ENCODE measurements at regions not wholly inside any gene's neighbourhood (a gene's known extent, or its start where the extent isn't known, plus 50 kb on each side); places are given as distances from the start of the nearest gene placed in this dataset.

DNA sequence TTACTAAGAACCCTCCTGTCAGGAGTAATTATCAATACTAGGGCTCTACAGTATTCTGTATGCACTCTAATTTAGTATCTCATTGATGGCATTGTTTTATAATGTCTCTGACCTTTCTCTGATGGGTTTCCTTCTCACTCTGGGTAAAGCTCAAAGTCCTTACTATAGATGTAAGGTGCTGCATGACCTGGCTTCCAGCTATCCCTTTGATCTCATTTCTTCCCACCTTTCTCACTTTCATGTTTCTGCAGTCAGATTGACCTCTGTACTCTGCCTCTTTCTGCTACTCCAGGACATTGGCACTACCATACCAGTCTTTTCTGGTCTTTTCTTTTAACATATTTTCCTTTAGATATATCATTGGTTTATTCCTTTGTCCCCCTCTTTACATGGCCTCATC lies 2332.8 kb upstream of the C9orf72 start:
- no peak for DNase-seq (ENCODE audit: low read depth in 2 of 2)

GRCh38 chr9:29928072-29928471 lies 2354.8 kb upstream of the C9orf72 start:
- DNase-seq (ENCODE audit: low read depth in 2 of 2), result no peak

DNA sequence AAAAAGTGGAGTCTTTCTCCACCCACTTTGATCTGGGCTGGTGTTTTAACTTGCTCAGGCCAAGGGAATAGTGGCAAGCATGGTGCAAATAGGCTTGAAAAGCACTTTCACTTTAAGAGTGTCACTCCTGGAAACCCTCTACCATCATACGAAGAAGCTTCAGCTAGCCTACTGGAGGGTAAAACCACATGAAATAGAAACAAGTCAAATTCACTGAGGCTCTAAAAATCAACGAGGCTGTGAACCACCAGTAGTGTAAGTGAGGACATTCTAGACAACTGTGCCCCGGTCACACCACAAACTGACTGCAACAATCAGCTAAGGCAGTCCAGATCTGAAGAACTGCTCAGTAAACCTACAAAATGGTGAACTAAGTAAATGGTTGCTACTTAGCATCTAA lies 2366.3 kb upstream of the C9orf72 start:
- no peak for DNase-seq (ENCODE audit: low read depth in 2 of 2)

- DNase-seq (ENCODE audit: low read depth in 2 of 2), result no peak
Measured at GRCh38 chr9:29945012-29945411, 2371.7 kb upstream of the C9orf72 start.

GRCh38 chr9:29958469-29958868 lies 2385.2 kb upstream of the C9orf72 start:
- no peak for DNase-seq (ENCODE audit: low read depth in 2 of 2)

DNA sequence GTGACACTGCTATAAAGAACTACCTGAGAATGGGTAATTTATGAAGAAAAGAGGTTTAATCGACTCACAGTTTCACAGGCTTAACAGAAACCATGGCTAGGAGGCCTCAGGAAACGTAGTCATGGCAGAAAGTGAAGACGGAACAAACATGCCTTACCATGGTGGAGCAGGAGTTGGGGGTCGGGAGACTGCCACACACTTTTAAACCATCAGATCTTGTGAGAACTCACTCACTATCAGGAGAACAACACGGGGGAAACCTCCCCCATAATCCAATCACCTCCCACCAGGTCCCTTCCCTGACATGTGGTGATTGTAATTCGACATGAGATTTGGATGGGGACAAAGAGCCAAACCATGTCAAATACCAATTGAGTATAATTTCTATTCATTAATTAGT lies 2392.6 kb upstream of the C9orf72 start:
- DNase-seq (ENCODE audit: low read depth in 2 of 2), result no peak

DNA sequence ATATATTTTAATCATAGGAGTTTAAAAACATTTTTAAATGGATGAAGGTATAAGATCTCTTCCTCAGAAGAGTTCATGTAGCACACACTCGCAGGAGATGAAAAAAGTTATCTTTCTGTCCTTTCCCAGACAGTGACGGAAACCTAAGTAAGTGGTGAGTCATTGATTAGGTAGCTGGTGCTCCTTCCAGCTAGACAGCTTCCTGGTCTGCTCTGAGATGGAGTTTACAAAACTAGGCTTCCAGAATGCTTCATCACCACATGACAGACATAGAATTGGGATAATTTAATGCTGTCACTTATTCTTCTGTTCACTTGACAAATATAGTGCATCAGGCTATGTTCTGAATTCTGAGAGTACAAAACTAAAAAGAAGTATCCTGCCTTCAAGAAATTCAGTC lies 2393.0 kb upstream of the C9orf72 start:
- DNase-seq (ENCODE audit: low read depth in 2 of 2), result no peak

- DNase-seq (ENCODE audit: low read depth in 2 of 2), result no peak
Measured at GRCh38 chr9:29968831-29969230, 2395.6 kb upstream of the C9orf72 start.

DNA sequence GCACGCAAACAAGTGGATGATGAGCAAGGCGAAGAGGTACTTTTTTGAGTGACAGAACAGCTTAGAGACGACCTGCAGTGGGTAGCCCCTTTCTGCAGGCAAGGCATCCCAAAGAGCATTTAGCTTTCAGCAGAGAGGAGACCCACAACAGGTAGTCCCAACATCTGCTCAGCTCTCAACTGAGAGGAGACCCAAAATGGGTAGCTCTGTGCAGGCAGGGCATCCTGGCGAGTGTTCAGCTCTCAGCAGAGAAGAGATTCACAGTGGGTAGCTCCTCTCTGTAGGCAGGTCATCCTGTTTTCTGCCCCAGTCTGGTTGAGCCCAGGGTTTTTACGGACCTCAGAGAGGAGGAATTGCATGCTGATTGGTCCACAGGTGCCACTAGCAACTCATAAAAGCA lies 2396.1 kb upstream of the C9orf72 start:
- no peak for DNase-seq (ENCODE audit: low read depth in 2 of 2)

DNA sequence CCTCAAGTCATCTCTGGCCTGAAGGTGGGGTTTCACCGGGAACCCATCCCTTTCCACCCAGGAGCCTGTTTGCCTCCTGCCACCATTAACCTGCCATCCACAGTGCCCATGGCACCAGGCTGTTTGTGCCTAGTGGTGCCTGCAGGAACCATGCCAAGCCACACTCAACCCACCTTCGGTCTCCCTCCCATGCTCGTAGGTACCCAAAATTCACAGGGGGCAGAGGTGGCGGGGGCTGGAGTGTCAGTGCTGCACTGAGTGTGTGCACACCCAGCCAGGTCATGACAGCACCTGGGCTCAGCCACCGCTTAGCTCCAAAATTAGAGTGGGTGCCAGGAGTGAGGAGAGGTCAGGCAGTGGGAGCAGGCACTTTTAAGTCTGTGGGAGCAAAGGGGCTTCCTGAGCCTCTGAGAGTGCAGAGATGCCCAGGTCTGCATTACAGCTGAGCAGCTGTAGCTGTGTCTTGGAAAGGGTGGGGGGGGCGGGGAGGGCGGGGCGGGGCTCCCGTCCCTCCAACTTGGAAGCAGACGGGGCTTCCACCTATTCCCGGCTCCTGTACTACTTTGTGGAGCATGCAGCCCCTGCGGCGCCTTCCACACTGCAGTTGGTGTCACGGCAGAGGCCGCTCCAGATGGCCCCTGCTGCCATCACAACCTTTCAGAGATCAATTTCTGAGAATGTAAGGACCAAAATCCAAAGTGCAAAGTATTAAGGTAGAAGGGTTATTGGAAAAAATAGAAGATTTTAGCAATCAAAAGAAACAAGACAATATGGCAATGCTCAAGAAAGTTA lies 2396.8 kb upstream of the C9orf72 start:
- DNase-seq (ENCODE audit: low read depth in 2 of 2), result no peak

DNA sequence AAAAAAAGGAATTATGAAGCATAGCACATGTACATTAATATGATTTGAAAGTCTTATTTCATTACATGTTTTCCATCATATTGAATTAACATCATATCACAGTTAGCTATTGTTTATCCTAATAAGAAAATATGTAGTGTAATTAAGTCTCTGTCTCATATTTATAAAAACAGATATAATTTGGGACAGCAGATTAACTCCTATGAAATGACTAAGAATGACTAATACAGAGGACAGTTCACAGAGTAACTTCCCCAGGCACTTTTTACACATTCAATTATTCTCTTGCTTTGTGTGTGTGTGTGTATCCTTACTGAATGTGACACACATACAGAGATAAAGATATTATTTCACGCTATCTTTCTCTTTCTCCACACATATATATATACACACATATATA lies 2400.9 kb upstream of the C9orf72 start:
- DNase-seq (ENCODE audit: low read depth in 2 of 2), result no peak

DNA sequence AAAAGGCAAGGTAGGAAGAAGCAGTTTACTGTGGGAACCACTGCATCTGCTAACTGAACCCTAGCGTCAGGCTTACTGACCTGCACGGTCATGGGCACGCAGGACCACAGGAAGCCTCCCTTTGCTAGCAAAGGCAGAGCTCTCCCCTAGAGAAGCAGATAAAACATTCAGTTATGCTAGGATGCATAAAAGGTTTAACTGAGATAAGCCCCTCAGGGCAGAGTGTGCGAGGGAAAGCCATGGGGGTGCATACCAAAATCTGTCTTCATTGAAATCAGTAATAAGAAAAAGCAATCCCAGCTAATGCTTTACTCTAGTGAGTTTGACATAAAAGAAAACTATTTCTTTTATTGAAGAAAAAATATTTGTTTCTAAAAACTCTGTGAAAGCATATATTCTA lies 2403.7 kb upstream of the C9orf72 start:
- no peak for DNase-seq (ENCODE audit: low read depth in 2 of 2)

GRCh38 chr9:29981013-29981412 lies 2403.4 kb upstream of the ACO1 start:
- no peak for DNase-seq (ENCODE audit: low read depth in 2 of 2)

DNA sequence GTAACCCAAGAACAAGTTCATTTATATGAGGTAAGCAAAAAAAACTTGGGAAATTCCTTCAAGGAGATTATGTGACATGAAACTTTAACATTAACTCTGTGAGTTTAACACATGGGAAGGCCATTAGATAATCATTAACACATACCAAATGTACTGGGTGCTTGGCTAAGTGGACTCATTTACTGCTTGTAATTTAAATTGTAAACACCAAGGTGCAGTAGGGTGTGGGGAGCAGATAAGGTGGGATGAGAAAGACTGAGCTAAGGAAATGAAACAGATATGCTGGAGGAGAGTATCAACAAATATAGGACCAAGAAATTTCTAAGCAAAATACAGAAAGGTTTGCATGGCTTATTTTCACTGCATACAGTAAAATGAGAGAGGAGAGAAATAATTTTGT lies 2384.8 kb upstream of the ACO1 start:
- no peak for DNase-seq (ENCODE audit: low read depth in 2 of 2)

- DNase-seq (ENCODE audit: low read depth in 2 of 2), result no peak
Measured at GRCh38 chr9:30010691-30011090, 2373.8 kb upstream of the ACO1 start.

DNA sequence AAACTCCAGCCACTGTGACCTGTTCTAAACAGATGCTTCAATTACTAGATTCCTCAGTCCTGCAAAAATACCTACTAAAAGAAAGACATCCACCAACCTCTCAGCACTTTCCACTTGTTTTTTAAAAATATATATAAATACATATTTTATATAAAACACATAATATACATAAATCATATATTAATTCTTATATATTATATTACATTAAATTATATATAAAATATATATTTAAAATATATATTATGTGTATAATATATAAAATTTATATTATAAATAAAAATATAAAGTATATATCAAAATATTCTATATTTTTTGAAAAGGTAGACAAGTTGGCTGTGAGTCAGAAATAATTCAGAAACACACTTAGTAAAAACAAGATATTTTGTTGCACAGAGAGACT lies 2371.8 kb upstream of the ACO1 start:
- no peak for DNase-seq (ENCODE audit: low read depth in 2 of 2)

DNA sequence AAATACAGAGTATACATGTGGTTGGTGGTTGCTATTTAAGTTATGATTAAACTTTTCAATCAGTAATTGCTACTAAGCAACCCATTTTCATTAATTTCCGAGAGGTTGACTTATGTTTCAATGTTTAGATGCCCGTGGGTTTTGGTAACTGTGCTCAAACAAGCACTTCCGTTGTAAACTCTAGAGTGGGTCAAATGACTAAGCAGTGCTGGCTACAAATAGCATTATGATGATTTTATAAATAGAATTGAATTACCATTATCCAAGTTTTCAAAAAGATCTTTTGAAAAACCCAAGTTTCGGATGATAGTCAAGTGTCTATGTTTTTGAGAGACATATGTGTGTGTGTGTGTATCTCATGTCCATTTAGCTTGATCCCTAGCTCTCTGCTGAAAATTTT lies 2369.4 kb upstream of the ACO1 start:
- no peak for DNase-seq (ENCODE audit: low read depth in 2 of 2)

DNA sequence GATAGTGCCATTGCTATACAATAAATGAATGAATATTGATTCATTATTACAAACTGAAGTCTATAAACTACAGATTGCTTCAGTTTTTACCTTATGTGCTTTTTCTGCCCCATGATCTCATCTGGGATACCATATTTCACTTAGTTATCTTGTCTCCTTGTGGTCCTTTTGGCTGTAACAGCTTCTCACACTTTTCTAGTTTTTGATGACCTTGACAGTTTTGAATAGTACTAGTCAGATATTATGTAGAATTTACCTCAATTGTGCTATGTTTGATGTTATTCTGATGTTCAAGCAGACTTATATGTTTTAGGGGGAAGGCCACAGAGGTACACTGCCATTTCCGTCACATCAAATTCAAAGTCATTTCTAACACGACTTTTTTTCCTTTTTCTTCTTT lies 2364.3 kb upstream of the ACO1 start:
- DNase-seq (ENCODE audit: low read depth in 2 of 2), result no peak

- no peak for DNase-seq (ENCODE audit: low read depth in 2 of 2)
Measured at GRCh38 chr9:30035761-30036160, 2348.7 kb upstream of the ACO1 start.

DNA sequence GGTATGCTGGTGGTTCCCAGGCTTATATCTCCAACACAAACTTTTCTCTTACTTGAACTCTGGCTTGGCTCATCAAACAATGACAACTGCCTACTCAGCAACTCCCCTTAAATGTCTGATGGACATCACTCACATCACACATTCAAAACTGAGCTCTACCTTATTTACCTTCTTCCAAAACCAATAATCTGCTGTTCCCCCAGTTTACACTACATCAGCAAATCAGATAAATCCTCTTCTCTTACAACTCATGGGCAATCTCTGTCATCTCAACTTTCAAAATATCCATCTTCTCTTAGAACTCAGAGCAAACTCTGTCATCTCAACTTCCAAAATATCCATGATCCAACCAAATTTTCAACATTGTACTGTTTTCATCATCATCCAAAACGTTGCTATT lies 2347.9 kb upstream of the ACO1 start:
- DNase-seq (ENCODE audit: low read depth in 2 of 2), result no peak

DNA sequence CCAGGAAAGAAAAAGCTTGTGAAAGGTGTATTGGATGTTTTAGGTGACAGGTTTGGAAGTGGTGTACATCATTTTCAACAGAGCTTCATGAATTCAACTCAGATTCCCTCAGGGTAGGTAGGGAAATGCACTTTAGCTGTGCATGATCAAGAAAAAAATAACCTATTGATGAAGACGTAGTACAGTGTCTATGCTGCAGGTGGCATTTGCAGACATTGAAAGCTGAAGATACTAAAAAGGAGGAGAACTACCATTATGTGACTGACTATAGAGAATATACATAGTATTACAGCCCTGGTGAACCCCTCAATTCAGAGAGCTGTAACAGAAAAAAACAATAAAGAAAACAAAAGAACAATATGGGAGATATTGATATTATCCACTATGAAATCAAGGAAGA lies 2344.7 kb upstream of the ACO1 start:
- no peak for DNase-seq (ENCODE audit: low read depth in 2 of 2)

- no peak for DNase-seq (ENCODE audit: low read depth in 2 of 2)
Measured at GRCh38 chr9:30048396-30048795, 2336.0 kb upstream of the ACO1 start.

GRCh38 chr9:30058463-30058862 lies 2326.0 kb upstream of the ACO1 start:
- no peak for DNase-seq (ENCODE audit: low read depth in 2 of 2)

DNA sequence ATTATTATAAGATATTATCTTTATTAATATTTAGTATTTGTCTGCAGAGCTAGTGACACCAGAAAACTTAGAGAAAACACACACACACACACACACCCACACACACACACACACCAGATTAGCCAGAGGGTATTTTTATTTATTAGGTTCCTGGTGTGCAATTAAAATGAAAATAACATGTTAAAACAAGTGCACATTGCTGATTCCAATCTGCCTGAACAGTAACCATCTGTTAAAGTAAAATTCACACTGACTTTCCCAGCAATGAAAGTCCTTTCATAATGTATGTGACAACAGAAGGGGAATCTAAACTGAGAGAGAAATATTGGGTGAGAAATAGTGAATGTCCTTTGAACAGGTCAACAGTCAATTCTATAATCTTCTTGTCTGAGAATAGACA lies 2323.5 kb upstream of the ACO1 start:
- no peak for DNase-seq (ENCODE audit: low read depth in 2 of 2)
